Body of pancreas (tissue), 4 donors: ENCODE measurements at regions not wholly inside any gene's neighbourhood (a gene's known extent, or its start where the extent isn't known, plus 50 kb on each side); places are given as distances from the start of the nearest gene placed in this dataset.

Experiments used
- POLR2A ChIP-seq, 3 donors: fragments of 450-650 bp; IDR thresholded peaks; one replicate each; pipeline ENCODE4 v1.6.1; 2016; ENCODE audit warnings: antibody characterized with exemption in 3 of 3, mild to moderate bottlenecking in 2 of 3
- TF ChIP-seq, protein P1 (sequence below), 7 experiments: fragments of 450-650 bp in 4 of 7; fragments of 200-600 bp in 3 of 7; sonication (generic) in 3 of 7; IDR thresholded peaks; one replicate each; pipeline ENCODE4 v1.5.1; 2016 to 2019; ENCODE audit warnings: antibody characterized with exemption in 7 of 7

- no peak for TF ChIP-seq POLR2A (IDR thresholded peaks at IDR 0.05)
- TF ChIP-seq, protein P1, sequence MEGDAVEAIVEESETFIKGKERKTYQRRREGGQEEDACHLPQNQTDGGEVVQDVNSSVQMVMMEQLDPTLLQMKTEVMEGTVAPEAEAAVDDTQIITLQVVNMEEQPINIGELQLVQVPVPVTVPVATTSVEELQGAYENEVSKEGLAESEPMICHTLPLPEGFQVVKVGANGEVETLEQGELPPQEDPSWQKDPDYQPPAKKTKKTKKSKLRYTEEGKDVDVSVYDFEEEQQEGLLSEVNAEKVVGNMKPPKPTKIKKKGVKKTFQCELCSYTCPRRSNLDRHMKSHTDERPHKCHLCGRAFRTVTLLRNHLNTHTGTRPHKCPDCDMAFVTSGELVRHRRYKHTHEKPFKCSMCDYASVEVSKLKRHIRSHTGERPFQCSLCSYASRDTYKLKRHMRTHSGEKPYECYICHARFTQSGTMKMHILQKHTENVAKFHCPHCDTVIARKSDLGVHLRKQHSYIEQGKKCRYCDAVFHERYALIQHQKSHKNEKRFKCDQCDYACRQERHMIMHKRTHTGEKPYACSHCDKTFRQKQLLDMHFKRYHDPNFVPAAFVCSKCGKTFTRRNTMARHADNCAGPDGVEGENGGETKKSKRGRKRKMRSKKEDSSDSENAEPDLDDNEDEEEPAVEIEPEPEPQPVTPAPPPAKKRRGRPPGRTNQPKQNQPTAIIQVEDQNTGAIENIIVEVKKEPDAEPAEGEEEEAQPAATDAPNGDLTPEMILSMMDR (IDR thresholded peaks at IDR 0.05): no peak
These were observed 427.6 kb downstream of the GBA3 start for GRCh38 chr4:23120374-23120773.
